IPS DF 6.9 (cell line): ENCODE measurements at regions not wholly inside any gene's neighbourhood (a gene's known extent, or its start where the extent isn't known, plus 50 kb on each side); places are given as distances from the start of the nearest gene placed in this dataset.

Experiments used
- DNase-seq: peaks from one replicate; pipeline ENCODE4 v3.0.0-alpha.2; 2013; ENCODE audit warnings: low read depth, low spot score
- H3K27ac ChIP-seq: one replicate; pipeline ENCODE4 v1.5.1; 2013; ENCODE audit warnings: low read length, control low read depth
- H3K27me3 ChIP-seq: 2 replicates; pipeline ENCODE4 v1.6.1; 2013; ENCODE audit warnings: mild to moderate bottlenecking, low read length; ENCODE audit not compliant: control insufficient read depth, insufficient read depth
- H3K36me3 ChIP-seq: 2 replicates; pipeline ENCODE4 v1.6.1; 2013; ENCODE audit warnings: low read length; ENCODE audit not compliant: control insufficient read depth, insufficient read depth
- H3K4me1 ChIP-seq: 2 replicates; pipeline ENCODE4 v1.6.1; 2013; ENCODE audit warnings: low read length; ENCODE audit not compliant: control insufficient read depth, insufficient read depth
- H3K4me3 ChIP-seq: 2 replicates; pipeline ENCODE4 v1.5.1; 2013; ENCODE audit warnings: mild to moderate bottlenecking, low read length
- H3K9me3 ChIP-seq: 2 replicates; pipeline ENCODE4 v1.6.1; 2013; ENCODE audit warnings: low read length, inconsistent platforms; ENCODE audit not compliant: control insufficient read depth, insufficient read depth
- WGBS: extraction: QIAGEN DNeasy Blood & Tissue Kit; methylation state at CpG from one replicate; pipeline ENCODE4 v1.1.7; 2013; ENCODE audit warnings: mixed read lengths, missing lambda C conversion rate; ENCODE audit not compliant: insufficient read length, insufficient coverage; 5-methylcytosine and 5-hydroxymethylcytosine counted together

GRCh38 chr10:131424836-131425491 is 113.4 kb upstream of the TCERG1L start:
- Histone ChIP-seq H3K27ac (no peak overlapping the region), H3K4me3 (no peak overlapping the region), H3K27me3 (no peaks in the 10 kb centered on the region), H3K9me3 (peaks cover 42% of the 10 kb centered on the region), H3K36me3 (no peaks in the 10 kb centered on the region), H3K4me1 (no peaks in the 10 kb centered on the region)
- DNase-seq: no peak
- WGBS: no CpG with 5 or more reads among the region's 12 CpGs

- H3K36me3 ChIP-seq: no peaks in the 10 kb centered on the region
- H3K4me3 ChIP-seq: no peak overlapping the region
- H3K4me1 ChIP-seq: no peaks in the 10 kb centered on the region
- no CpG with 5 or more reads among the region's 11 CpGs for WGBS
- no peaks in the 10 kb centered on the region for H3K27me3 ChIP-seq
- no peak for DNase-seq
- no peak overlapping the region for H3K27ac ChIP-seq
- peaks cover 41% of the 10 kb centered on the region for H3K9me3 ChIP-seq
Observed at GRCh38 chr10:131425752-131426533, 114.4 kb upstream of the TCERG1L start.

GRCh38 chr10:131426534-131426898 is 115.0 kb upstream of the TCERG1L start:
- no peaks in the 10 kb centered on the region for H3K27me3 ChIP-seq
- H3K36me3 ChIP-seq: no peaks in the 10 kb centered on the region
- no CpG with 5 or more reads among the region's 9 CpGs for WGBS
- DNase-seq: no peak
- no peak overlapping the region for H3K4me3 ChIP-seq
- peaks cover 36% of the 10 kb centered on the region for H3K9me3 ChIP-seq
- no peak overlapping the region for H3K27ac ChIP-seq
- H3K4me1 ChIP-seq: no peaks in the 10 kb centered on the region

- Histone ChIP-seq H3K4me3 (no peak overlapping the region), H3K27ac (no peak overlapping the region), H3K36me3 (no peaks in the 10 kb centered on the region), H3K9me3 (peaks cover 34% of the 10 kb centered on the region), H3K4me1 (no peaks in the 10 kb centered on the region), H3K27me3 (no peaks in the 10 kb centered on the region)
- DNase-seq: no peak
- WGBS: no CpG with 5 or more reads among the region's 8 CpGs
Observed at GRCh38 chr10:131427281-131427680, 115.8 kb upstream of the TCERG1L start.

GRCh38 chr10:131427901-131428300 is 116.4 kb upstream of the TCERG1L start:
- WGBS: no CpG with 5 or more reads among the region's 8 CpGs
- no peaks in the 10 kb centered on the region for H3K36me3 ChIP-seq
- H3K9me3 ChIP-seq: peaks cover 35% of the 10 kb centered on the region
- no peaks in the 10 kb centered on the region for H3K27me3 ChIP-seq
- no peak overlapping the region for H3K27ac ChIP-seq
- no peak overlapping the region for H3K4me3 ChIP-seq
- no peaks in the 10 kb centered on the region for H3K4me1 ChIP-seq
- DNase-seq: no peak

- Histone ChIP-seq H3K27me3 (no peaks in the 10 kb centered on the region), H3K4me3 (no peak overlapping the region), H3K4me1 (no peaks in the 10 kb centered on the region), H3K9me3 (peaks cover 32% of the 10 kb centered on the region), H3K36me3 (no peaks in the 10 kb centered on the region), H3K27ac (no peak overlapping the region)
- no CpG with 5 or more reads among the region's 5 CpGs for WGBS
- no peak for DNase-seq
Observed at GRCh38 chr10:131429141-131429540, 117.6 kb upstream of the TCERG1L start.

GRCh38 chr10:131429942-131430341 is 118.4 kb upstream of the TCERG1L start:
- peaks cover 31% of the 10 kb centered on the region for H3K9me3 ChIP-seq
- H3K4me3 ChIP-seq: no peak overlapping the region
- no peaks in the 10 kb centered on the region for H3K4me1 ChIP-seq
- H3K36me3 ChIP-seq: no peaks in the 10 kb centered on the region
- no peak for DNase-seq
- no peaks in the 10 kb centered on the region for H3K27me3 ChIP-seq
- no peak overlapping the region for H3K27ac ChIP-seq
- WGBS: no CpG with 5 or more reads among the region's 14 CpGs

- Histone ChIP-seq H3K4me3 (no peak overlapping the region), H3K36me3 (no peaks in the 10 kb centered on the region), H3K27me3 (no peaks in the 10 kb centered on the region), H3K9me3 (peaks cover 34% of the 10 kb centered on the region), H3K4me1 (no peaks in the 10 kb centered on the region), H3K27ac (no peak overlapping the region)
- no CpG with 5 or more reads among the region's 16 CpGs for WGBS
- DNase-seq: no peak
Observed at GRCh38 chr10:131430716-131431412, 119.3 kb upstream of the TCERG1L start.

- Histone ChIP-seq H3K9me3 (peaks cover 34% of the 10 kb centered on the region), H3K36me3 (no peaks in the 10 kb centered on the region), H3K4me3 (no peak overlapping the region), H3K27me3 (no peaks in the 10 kb centered on the region), H3K4me1 (no peaks in the 10 kb centered on the region), H3K27ac (no peak overlapping the region)
- WGBS: no CpG with 5 or more reads among the region's 7 CpGs
- DNase-seq: no peak
Observed at GRCh38 chr10:131431533-131431932, 120.0 kb upstream of the TCERG1L start.

- no CpG with 5 or more reads among the region's 16 CpGs for WGBS
- H3K27me3 ChIP-seq: no peaks in the 10 kb centered on the region
- no peak for DNase-seq
- peaks cover 31% of the 10 kb centered on the region for H3K9me3 ChIP-seq
- H3K4me3 ChIP-seq: no peak overlapping the region
- no peaks in the 10 kb centered on the region for H3K4me1 ChIP-seq
- no peak overlapping the region for H3K27ac ChIP-seq
- no peaks in the 10 kb centered on the region for H3K36me3 ChIP-seq
Observed at GRCh38 chr10:131431978-131432690, 120.6 kb upstream of the TCERG1L start.
